HG03354 (cell line): ENCODE measurements at regions not wholly inside any gene's neighbourhood (a gene's known extent, or its start where the extent isn't known, plus 50 kb on each side); places are given as distances from the start of the nearest gene placed in this dataset.

ENCODE experiments used
- ATAC-seq: cut with Tn5 transposase; IDR thresholded peaks from one replicate; pipeline ENCODE4 v1.9.1; 2021; ENCODE audit warnings: mild to moderate bottlenecking; ENCODE audit not compliant: unreplicated experiment, poor library complexity, severe bottlenecking

DNA sequence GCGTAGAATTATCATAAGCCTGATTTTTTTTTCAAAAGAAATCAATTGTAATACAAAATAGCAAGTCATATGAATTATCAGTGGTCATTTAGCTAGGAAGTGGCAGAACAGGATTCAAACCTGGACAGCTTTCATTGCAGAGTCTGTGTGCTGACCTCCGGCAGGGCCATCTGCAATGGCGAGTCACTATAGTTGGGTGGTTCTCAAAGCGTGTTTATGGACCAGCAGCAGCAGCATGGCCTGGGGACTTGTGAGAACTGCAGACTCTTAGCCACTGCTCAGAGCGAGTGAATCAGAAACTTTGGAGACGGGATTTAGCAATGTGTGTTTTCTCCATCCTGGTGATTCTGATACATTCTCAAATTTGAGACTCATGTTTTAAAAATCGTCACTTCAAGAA, 202.3 kb upstream of the SUCLG2 start:
- no peak for ATAC-seq

- no peak for ATAC-seq
These were observed 200.3 kb upstream of the SUCLG2 start for GRCh38 chr3:67854663-67855062.

DNA sequence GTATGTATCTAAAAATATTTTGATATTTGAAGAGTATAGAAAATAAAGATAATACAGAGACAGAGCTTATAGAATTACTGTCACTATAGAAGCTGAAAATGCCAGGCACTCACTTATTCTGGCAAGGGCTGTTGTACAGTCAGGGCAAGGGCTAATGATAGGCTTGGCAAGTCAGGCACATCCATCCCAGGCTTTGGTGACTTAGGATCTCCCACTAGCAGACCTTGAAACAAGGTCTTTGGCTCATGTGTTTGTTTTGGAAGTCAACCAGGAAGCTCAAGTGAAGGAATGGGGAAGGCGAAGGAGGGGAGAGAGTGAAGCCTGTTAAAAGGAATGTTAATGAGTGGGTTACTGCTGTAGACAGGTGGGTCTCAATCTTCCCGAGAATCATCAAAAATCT, 199.1 kb upstream of the SUCLG2 start:
- ATAC-seq, result no peak

- no peak for ATAC-seq
These were observed 193.9 kb upstream of the SUCLG2 start for GRCh38 chr3:67848299-67848698.

DNA sequence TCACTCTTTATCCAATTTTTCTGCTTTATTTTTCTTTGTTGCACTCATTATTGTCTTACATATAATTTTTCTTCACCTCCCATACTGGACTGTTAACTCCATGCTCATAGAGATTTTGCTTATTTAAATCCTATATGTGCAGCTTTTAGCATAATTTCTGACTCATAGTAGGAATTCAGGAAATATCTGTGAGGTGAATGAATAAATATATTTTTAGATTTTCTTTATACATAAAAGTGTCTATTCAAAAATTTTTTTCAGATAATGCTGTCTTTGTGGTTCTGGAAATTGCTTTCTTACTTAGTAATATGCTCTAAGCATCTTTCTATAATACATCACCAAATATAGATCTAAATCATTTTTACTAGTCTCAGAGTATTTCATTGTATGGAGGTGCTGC, 191.8 kb upstream of the SUCLG2 start:
- ATAC-seq, result no peak

DNA sequence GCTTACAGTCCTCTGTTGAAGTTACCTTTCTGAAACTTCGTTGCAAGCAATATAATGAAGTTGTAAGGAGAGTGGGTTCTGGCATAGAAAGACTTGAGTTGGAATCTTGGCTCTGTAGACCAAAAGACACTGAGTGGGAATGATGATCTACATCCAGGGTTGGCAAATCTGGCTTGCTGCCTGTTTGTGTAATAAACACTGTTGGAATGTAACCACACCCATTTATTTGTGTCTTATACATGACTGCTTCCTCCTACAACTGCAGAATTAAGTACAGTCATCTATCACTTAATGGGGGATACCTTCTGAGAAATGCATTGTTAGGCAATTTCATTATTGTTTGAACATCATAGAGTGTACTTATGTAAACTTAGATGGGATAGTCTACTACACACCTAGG, 178.4 kb upstream of the SUCLG2 start:
- no peak for ATAC-seq

- ATAC-seq, result no peak
These were observed 176.8 kb upstream of the SUCLG2 start for GRCh38 chr3:67831262-67831661.

DNA sequence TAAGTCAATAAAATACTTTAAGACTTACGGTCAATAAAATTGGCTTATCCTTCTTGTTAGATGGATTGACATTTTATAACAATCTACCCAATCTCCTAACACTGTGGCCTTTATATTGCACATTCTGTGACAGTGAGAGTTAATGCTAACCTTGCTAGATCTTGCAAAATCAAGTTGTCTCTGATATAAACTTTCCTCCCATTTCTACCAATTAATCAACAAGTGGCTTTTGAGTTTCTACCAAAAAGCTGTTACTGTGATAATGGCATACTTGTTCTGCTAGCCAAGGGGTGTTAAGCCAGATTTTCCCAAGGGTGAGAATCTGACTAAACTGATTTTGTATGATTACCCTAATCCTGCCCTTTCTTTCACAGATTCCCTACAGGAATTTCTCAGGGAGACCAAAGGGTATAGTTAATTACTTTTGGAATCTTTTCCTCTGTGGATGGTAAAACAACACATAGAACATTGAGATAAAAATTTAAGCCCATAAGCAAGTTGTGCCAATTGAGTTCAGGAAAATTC, 174.1 kb upstream of the SUCLG2 start:
- no peak for ATAC-seq

DNA sequence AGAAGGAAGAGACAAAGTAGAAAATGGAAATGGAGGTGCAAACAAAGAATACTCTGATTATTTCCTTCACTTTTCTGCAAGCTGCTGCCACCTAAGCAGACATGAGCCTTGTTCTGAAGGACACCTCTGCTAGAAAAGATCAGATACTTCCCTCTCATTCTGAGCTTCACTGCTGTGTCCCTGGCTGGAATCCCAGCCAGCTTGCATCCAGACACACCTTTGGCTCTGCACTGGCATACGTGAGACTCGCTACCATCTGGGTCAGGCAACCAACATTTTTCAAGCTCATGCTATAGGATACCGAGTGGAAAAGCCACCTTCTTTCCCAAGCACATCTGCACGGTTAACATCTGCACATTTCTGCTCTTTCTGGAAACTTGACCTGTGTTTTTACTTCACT, 166.7 kb upstream of the SUCLG2 start:
- no peak for ATAC-seq

GRCh38 chr3:67819447-67819846, 165.0 kb upstream of the SUCLG2 start:
- ATAC-seq, result no peak

DNA sequence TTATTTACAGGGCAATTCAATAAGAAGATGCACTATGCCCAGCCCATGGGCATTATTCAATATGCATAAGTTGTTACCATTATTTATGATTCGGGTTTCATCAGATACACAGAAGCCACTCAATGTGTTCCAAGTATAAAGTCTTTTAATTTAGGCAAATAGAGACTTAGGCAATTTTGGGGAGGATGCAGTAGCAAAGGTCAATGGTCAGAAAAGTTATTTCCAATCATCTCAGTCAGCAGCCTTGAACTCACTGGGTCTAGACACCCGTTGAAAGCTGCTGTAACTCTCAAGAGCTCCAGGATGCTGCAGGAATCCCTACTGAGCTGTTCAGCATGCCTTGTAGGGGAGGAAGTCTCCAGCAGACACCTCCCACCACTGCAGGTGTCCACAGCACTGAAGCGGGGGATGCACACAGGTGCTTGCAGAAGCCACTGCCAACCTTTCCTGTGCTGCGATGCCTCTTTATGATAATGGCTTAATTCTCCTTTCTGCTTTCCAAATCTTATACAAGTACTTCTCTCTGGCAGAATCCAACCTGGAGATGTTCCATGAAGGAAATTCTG, 155.0 kb upstream of the SUCLG2 start:
- ATAC-seq, result no peak

DNA sequence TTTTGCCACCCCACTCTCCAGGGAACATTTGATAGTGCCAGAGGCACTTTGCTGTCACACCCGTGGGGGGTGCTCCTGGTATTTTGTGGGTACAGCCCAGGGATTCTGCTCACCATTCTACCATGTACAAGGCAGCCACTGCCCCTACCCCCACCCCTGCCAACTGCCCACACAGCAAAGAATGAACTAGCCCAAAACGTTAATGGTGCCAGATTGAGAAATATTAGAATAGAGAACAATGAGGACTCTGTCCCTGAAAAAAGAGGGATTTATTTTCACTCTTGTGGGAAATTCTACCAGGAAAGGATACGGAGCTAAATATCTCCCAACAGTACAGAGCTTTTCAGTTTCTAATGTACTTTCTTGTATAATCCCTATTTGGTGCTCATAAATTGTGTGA, 154.5 kb upstream of the SUCLG2 start:
- no peak for ATAC-seq

GRCh38 chr3:67804578-67804977, 150.2 kb upstream of the SUCLG2 start:
- no peak for ATAC-seq

DNA sequence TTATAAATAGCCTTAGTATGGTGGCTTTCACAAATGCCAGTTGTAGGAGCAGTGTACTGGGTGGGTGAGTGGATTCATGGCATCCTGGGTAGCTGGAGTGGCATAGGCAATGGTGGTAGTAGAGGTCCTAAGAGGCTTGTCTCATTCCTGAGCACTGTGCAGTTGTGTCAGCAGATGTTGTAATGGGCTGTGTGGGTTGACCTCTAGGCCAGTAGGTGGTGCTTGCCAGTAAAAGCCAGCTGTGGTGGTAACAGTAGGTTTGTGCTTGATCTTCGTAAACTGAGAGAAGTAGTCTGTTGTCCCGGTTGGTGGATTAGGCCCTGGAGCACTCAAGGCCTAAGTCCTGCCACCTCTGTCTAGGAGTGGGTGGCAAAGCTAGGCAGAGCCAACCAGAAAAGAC, 149.7 kb upstream of the SUCLG2 start:
- ATAC-seq, result no peak

DNA sequence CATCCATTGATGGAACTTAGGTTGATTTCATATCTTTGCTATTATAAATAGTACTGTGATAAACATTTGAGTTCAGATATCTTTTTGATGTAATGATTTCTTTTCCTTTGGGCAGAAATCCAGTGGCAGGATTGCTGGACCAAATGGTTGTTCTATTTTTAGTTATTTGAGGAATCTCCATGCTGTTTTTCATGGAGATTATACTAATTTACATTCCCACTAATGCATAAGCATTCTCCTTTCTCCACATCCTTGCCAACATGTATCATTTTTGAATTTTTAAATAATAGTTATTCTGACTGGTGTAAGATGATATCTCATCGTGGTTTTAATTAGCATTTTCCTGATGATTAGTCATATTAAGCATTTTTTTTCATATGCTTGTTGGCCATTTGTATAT, 144.0 kb upstream of the SUCLG2 start:
- no peak for ATAC-seq

GRCh38 chr3:67791620-67792019, 137.2 kb upstream of the SUCLG2 start:
- no peak for ATAC-seq

DNA sequence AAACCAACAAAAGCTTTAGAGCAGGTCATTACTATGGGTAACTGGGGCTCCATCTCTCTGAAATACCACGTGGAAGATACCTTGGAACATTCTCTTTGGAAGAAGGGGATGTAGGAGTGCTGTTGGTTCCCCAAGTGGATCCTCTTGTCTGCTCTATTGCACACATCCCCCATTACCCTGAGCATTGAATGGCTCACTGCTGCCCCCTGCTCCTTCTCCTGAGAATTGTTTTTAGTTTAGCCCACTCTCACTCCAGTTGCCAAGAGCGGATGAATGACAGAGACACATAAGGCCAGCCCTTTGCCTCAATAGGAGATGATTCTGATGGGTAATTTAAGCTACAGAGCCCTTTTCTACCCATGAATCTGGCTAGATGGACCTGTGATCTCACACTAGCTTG, 135.6 kb upstream of the SUCLG2 start:
- peak; percentile 89 for ATAC-seq

DNA sequence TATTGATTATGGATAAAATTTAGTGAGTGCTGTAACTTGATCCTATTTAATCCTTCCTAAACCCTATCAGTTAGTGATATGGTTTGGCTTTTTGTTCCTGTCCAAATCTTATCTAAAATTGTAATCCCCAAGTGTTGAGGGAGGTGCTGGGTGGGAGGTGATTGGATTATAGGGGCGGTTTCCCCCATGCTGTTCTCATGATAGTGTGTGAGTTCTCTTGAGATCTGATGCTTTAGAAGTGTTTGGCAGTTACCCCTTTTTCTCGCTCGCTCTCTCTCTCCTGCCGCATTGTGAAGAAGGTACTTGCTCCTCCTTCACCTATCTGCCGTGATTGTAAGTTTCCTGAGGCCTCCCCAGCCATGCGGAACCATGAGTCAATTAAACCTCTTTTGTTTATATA, 134.0 kb upstream of the SUCLG2 start:
- ATAC-seq, result no peak

DNA sequence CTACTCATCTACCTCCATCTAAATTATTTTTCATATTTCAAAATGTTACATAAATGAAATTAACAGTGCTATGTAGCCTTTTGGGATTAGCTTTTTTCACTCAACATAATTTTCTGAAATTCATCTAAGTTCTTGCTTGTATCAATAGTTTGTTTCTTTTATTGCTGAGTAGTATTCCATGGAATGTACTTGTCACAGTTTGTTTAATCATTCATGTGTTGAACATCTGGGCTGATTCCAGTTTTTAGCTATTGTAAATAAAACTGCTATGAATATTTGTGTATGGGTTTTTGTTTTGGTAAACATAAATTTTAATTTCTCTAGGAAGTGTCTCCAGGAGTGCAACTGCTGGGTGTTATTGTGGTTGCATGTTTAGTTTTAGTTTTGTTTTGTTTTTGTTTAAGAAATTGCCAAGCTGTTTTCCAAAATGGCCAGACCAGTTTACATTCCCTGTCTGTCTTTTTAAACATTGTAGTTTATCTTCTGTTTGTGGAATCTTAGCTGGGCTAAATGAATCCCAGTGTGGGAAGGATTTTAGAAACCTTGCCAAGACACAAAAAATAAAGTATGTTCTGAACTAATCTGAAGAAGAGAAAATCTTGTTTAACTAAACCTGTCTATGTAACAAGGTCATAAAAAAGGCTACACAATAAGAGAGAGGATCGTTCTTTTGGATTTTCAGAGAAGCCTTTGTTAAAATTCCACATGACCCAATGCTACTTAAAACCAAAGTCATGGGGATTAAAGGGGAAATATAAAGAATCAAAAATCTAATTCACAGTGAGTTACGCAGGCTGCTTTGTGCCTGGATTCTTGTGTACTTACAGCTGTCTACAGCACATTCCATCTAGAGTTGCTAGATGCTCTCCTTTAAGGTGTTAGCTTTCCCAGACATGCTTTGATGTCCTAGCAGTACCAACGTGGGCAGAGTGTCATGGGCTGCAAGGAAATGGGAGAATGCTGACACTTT, 129.2 kb upstream of the SUCLG2 start:
- ATAC-seq, result no peak

- ATAC-seq, result no peak
These were observed 127.5 kb upstream of the SUCLG2 start for GRCh38 chr3:67781871-67782270.

DNA sequence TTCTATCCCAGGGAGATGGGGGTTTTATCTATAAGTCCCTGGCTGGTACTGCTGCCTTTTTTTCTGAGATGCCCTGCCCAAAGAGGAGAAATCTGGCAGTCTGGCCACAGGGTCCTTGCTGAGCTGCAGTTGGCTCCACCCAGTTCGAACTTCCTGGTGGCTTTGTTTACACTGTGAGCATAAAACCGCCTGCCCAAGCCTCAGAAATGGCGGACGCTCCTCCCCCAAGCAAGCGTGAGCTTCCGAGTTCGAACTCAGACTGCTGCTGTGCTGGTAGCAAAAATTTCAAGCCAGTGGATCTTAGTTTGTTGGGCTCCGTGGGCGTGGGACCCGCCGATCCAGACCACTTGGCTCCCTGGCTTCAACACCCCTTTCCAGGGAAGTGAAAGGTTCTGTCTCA, 126.8 kb upstream of the SUCLG2 start:
- ATAC-seq, result no peak
